Calu3 (cell line): ENCODE measurements at regions not wholly inside any gene's neighbourhood (a gene's known extent, or its start where the extent isn't known, plus 50 kb on each side); places are given as distances from the start of the nearest gene placed in this dataset.
"Not testable (repeated sequence)": the region's sequence is repeated elsewhere in the genome, so short reads cannot be mapped to it uniquely, and the experiment has no call there.

Source experiments
- BruUV-seq: library from RNA; stranded (reverse); fragments of 400-500 nt; replicated peaks from 2 replicates; lab custom pipeline; 2021; lab: Mats Ljungman, UMichigan
- CTCF ChIA-PET: fragments of 300-600 bp; sonication (Branson Sonifier 250); formaldehyde crosslinking; loops from one replicate; lab custom pipeline; 2022; ENCODE audit warnings: antibody characterized with exemption; lab: Charles Lee
- DNase-seq: peaks from one replicate; pipeline ENCODE4 v3.0.0; 2022
- H3K27ac Mint-ChIP-seq: one replicate; pipeline ENCODE4 v1.8.0; 2022; ENCODE audit warnings: mixed read lengths; ENCODE audit not compliant: unreplicated experiment
- H3K27me3 Mint-ChIP-seq: one replicate; pipeline ENCODE4 v1.8.0; 2022; ENCODE audit warnings: mixed read lengths; ENCODE audit not compliant: unreplicated experiment
- H3K36me3 Mint-ChIP-seq: one replicate; pipeline ENCODE4 v1.8.0; 2022; ENCODE audit warnings: mild to moderate bottlenecking, moderate library complexity, mixed read lengths; ENCODE audit not compliant: insufficient read depth, unreplicated experiment
- H3K4me1 Mint-ChIP-seq: one replicate; pipeline ENCODE4 v1.8.0; 2022; ENCODE audit warnings: mild to moderate bottlenecking, low read depth, mixed read lengths; ENCODE audit not compliant: unreplicated experiment
- H3K4me3 Mint-ChIP-seq: one replicate; pipeline ENCODE4 v1.8.0; 2022; ENCODE audit warnings: mild to moderate bottlenecking, low read depth, moderate library complexity, mixed read lengths; ENCODE audit not compliant: unreplicated experiment
- H3K9me3 Mint-ChIP-seq: one replicate; pipeline ENCODE4 v1.8.0; 2022; ENCODE audit warnings: low read depth, mixed read lengths; ENCODE audit not compliant: unreplicated experiment
- CTCF ChIP-seq: fragments of 200-600 bp; IDR thresholded peaks from one replicate; pipeline ENCODE4 v1.8.0; 2022; ENCODE audit warnings: antibody characterized with exemption; ENCODE audit not compliant: unreplicated experiment
- intact Hi-C: fragments of 100-400 bp; cut with micrococcal nuclease; formaldehyde crosslinking; loops from one replicate; pipeline ENCODE4 v1.10.0; 2022; ENCODE audit not compliant: unreplicated experiment

DNA sequence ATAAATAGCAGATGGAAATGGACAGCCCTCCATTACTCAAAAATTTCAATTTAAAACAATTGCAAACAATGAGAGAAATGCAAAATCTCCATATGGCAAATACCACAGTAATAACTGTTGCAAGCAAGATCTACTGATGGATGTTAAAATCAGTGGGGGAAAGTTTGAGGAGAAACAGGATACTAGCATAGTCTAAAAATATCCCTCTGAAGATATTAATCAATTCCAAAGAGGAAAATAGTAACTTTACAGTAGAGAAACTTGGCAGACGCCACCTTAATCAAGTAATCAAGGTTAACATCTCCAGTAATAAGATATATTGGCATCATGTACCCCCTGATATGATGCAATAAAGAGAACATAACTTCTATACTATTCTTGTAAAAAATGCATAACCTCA lies 344.8 kb downstream of the ZNF674 start:
- TF ChIP-seq CTCF: no peak
- DNase-seq: no peak
- Mint-ChIP-seq H3K4me3 (peak overlapping the region; percentile 69), H3K9me3 (peaks cover 2% of the 10 kb centered on the region), H3K36me3 (peaks cover 12% of the 10 kb centered on the region), H3K27ac (peak overlapping the region; percentile 57), H3K27me3 (no peaks in the 10 kb centered on the region), H3K4me1 (peaks cover 49% of the 10 kb centered on the region)
- BruUV-seq: TSS peak; percentile 20
- CTCF ChIA-PET: no interaction called here
- intact Hi-C loops: loop anchor here (5.0 kb wide), 1 partner anchor 177 kb away; no protein-coding TSS in a partner anchor

DNA sequence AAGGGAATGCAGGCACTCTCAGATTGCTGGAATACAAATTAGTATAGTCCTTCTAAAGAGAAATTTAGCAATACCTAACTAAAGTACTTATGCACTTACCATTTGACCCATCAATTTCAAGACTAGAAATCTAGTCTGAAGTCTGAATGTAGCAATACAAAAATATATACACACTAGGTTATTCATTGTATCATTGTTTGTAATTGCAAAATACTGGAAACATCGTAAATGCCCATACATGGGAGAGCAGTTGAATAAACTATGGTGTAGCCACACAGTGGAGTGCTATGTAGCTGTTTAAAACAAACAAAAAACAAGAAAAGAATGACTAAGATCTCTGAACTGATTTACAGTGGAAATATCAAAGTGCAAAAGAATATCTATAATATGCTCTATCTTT lies 346.4 kb downstream of the ZNF674 start:
- CTCF ChIA-PET: no interaction called here
- Mint-ChIP-seq H3K9me3 (peaks cover 6% of the 10 kb centered on the region), H3K36me3 (peaks cover 7% of the 10 kb centered on the region), H3K27me3 (no peaks in the 10 kb centered on the region), H3K4me1 (peaks cover 37% of the 10 kb centered on the region), H3K27ac (peak overlapping the region; percentile 57), H3K4me3 (peak overlapping the region; percentile 69)
- BruUV-seq: no TSS peak
- no peak for TF ChIP-seq CTCF
- intact Hi-C loops: no loop called here
- no peak for DNase-seq

- Mint-ChIP-seq H3K9me3 (peaks cover 15% of the 10 kb centered on the region), H3K27ac (peak overlapping the region; percentile 43), H3K4me1 (peaks cover 30% of the 10 kb centered on the region)
- H3K36me3 Mint-ChIP-seq, CTCF ChIA-PET, BruUV-seq, H3K27me3 Mint-ChIP-seq, intact Hi-C loops, H3K4me3 Mint-ChIP-seq: not testable (repeated sequence)
- DNase-seq: peak; percentile 10
These were observed 358.5 kb downstream of the ZNF674 start for GRCh38 chrX:46186811-46187106.

- Mint-ChIP-seq H3K9me3 (peaks cover 15% of the 10 kb centered on the region), H3K36me3 (peaks cover 4% of the 10 kb centered on the region), H3K4me1 (peaks cover 26% of the 10 kb centered on the region), H3K27me3 (no peaks in the 10 kb centered on the region), H3K27ac (peak overlapping the region; percentile 36), H3K4me3 (no peak overlapping the region)
- CTCF ChIA-PET: no interaction called here
- BruUV-seq: no TSS peak
- TF ChIP-seq CTCF: no peak
- intact Hi-C loops: no loop called here
- no peak for DNase-seq
These were observed 359.1 kb downstream of the ZNF674 start for GRCh38 chrX:46185923-46186810.

DNA sequence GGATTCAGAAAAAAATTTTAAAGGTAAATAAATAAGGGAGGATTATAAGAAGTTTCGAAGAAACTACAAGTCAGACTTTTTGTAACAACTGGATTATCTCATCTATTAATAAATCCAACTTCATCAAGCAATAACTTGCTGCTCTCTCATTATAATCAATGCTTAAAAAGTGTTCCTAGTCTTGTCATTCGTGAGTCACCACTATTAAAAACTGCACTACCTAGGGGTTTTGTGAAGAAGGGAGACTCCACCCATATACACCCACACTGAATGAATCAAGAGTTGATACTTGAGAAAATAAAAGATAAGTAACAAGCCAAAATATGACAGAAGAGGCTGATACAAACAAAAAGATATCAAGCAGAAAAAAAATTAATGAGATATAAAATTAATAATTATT lies 360.5 kb downstream of the ZNF674 start:
- TF ChIP-seq CTCF: no peak
- intact Hi-C loops: no loop called here
- H3K36me3 Mint-ChIP-seq: peaks cover 4% of the 10 kb centered on the region
- no TSS peak for BruUV-seq
- peaks cover 24% of the 10 kb centered on the region for H3K4me1 Mint-ChIP-seq
- peaks cover 10% of the 10 kb centered on the region for H3K9me3 Mint-ChIP-seq
- DNase-seq: no peak
- CTCF ChIA-PET: no interaction called here
- H3K27ac Mint-ChIP-seq: no peak overlapping the region
- no peak overlapping the region for H3K4me3 Mint-ChIP-seq
- H3K27me3 Mint-ChIP-seq: no peaks in the 10 kb centered on the region
